ENCODE measurements at regions not wholly inside any gene's neighbourhood (a gene's known extent, or its start where the extent isn't known, plus 50 kb on each side); places are given as distances from the start of the nearest gene placed in this dataset.

DNA sequence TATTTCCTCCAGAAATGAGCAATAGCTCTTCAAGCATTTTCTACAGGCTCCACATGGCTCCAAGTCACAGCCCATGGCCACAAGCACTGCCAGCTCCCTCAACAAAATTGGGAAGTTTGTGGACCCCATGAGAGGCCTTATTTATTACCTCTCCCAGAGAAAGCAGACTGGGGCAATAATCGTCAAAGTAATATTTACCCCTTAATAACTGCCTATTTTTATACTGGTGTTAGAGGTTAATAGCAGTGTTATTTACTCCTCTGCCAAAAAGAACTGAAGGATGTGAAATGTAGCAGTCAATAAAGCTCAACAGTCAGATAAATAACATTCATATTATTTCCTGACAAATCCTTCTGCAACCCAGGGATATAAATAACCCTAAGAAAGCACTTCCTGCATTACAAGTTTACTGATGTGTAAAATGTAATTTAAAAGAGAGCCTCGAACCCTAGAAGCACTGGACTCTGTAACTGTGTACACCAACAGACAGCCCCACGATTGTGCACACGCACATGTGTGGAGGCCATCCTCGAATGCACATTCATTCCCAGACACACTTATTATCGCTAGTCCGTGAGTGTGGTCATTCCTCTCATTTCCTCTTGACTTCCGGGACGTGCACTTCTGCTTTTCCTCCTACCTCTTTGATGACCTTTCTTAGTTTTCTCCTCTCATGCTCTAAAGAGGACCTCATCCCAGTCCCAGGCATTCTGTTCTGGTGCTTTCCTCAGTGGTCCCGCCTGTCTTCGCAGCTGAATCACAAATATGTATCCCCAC lies 157.4 kb downstream of the EVX1 start:
- TF ChIP-seq POLR2A (IDR thresholded peaks at IDR 0.05) (no peak), POLR2AphosphoS5 (IDR thresholded peaks at IDR 0.05) (no peak)
- TF ChIP-seq, protein P1, sequence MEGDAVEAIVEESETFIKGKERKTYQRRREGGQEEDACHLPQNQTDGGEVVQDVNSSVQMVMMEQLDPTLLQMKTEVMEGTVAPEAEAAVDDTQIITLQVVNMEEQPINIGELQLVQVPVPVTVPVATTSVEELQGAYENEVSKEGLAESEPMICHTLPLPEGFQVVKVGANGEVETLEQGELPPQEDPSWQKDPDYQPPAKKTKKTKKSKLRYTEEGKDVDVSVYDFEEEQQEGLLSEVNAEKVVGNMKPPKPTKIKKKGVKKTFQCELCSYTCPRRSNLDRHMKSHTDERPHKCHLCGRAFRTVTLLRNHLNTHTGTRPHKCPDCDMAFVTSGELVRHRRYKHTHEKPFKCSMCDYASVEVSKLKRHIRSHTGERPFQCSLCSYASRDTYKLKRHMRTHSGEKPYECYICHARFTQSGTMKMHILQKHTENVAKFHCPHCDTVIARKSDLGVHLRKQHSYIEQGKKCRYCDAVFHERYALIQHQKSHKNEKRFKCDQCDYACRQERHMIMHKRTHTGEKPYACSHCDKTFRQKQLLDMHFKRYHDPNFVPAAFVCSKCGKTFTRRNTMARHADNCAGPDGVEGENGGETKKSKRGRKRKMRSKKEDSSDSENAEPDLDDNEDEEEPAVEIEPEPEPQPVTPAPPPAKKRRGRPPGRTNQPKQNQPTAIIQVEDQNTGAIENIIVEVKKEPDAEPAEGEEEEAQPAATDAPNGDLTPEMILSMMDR (IDR thresholded peaks at IDR 0.05), result no peak
